ELF-1 (cell line): ENCODE measurements at regions not wholly inside any gene's neighbourhood (a gene's known extent, or its start where the extent isn't known, plus 50 kb on each side); places are given as distances from the start of the nearest gene placed in this dataset.
"Not testable (repeated sequence)": the region's sequence is repeated elsewhere in the genome, so short reads cannot be mapped to it uniquely, and the experiment has no call there.

Source experiments
- DNase-seq: peaks from one replicate; pipeline ENCODE4 v3.0.0-alpha.2; 2016; ENCODE audit warnings: low read depth, low spot score

- DNase-seq = no peak
These were observed 279.1 kb upstream of the ZEB2 start for GRCh38 chr2:144798989-144799388.

GRCh38 chr2:144798034-144798433, 278.1 kb upstream of the ZEB2 start:
- no peak for DNase-seq

GRCh38 chr2:144796936-144797335, 277.0 kb upstream of the ZEB2 start:
- no peak for DNase-seq

GRCh38 chr2:144796164-144796563, 276.2 kb upstream of the ZEB2 start:
- no peak for DNase-seq

GRCh38 chr2:144785253-144785652, 265.3 kb upstream of the ZEB2 start:
- DNase-seq = no peak

GRCh38 chr2:144780983-144781382, 261.1 kb upstream of the ZEB2 start:
- DNase-seq = no peak

- DNase-seq = no peak
These were observed 256.8 kb upstream of the ZEB2 start for GRCh38 chr2:144776766-144777165.

GRCh38 chr2:144774809-144775208, 254.9 kb upstream of the ZEB2 start:
- no peak for DNase-seq

- no peak for DNase-seq
These were observed 251.4 kb upstream of the ZEB2 start for GRCh38 chr2:144771348-144771747.

- DNase-seq = no peak
These were observed 250.8 kb upstream of the ZEB2 start for GRCh38 chr2:144770616-144771230.

- DNase-seq = not testable (repeated sequence)
These were observed 241.0 kb upstream of the ZEB2 start for GRCh38 chr2:144760939-144761338.

- DNase-seq = no peak
These were observed 239.8 kb upstream of the ZEB2 start for GRCh38 chr2:144759746-144760145.

GRCh38 chr2:144758196-144758595, 238.3 kb upstream of the ZEB2 start:
- not testable (repeated sequence) for DNase-seq

GRCh38 chr2:144753416-144753815, 233.5 kb upstream of the ZEB2 start:
- DNase-seq = no peak

- no peak for DNase-seq
These were observed 231.4 kb upstream of the ZEB2 start for GRCh38 chr2:144751142-144751905.

GRCh38 chr2:144749188-144749587, 229.3 kb upstream of the ZEB2 start:
- DNase-seq = no peak

GRCh38 chr2:144748443-144748842, 228.5 kb upstream of the ZEB2 start:
- no peak for DNase-seq

GRCh38 chr2:144747571-144747970, 227.7 kb upstream of the ZEB2 start:
- peak; percentile 21 for DNase-seq

- DNase-seq = no peak
These were observed 225.5 kb upstream of the ZEB2 start for GRCh38 chr2:144745424-144745823.

GRCh38 chr2:144738749-144739148, 218.8 kb upstream of the ZEB2 start:
- DNase-seq = no peak

- no peak for DNase-seq
These were observed 210.8 kb upstream of the ZEB2 start for GRCh38 chr2:144730711-144731110.

- not testable (repeated sequence) for DNase-seq
These were observed 204.5 kb upstream of the ZEB2 start for GRCh38 chr2:144724460-144724859.

GRCh38 chr2:144718376-144718775, 198.5 kb upstream of the ZEB2 start:
- no peak for DNase-seq
